ENCODE measurements at regions not wholly inside any gene's neighbourhood (a gene's known extent, or its start where the extent isn't known, plus 50 kb on each side); places are given as distances from the start of the nearest gene placed in this dataset.

DNA sequence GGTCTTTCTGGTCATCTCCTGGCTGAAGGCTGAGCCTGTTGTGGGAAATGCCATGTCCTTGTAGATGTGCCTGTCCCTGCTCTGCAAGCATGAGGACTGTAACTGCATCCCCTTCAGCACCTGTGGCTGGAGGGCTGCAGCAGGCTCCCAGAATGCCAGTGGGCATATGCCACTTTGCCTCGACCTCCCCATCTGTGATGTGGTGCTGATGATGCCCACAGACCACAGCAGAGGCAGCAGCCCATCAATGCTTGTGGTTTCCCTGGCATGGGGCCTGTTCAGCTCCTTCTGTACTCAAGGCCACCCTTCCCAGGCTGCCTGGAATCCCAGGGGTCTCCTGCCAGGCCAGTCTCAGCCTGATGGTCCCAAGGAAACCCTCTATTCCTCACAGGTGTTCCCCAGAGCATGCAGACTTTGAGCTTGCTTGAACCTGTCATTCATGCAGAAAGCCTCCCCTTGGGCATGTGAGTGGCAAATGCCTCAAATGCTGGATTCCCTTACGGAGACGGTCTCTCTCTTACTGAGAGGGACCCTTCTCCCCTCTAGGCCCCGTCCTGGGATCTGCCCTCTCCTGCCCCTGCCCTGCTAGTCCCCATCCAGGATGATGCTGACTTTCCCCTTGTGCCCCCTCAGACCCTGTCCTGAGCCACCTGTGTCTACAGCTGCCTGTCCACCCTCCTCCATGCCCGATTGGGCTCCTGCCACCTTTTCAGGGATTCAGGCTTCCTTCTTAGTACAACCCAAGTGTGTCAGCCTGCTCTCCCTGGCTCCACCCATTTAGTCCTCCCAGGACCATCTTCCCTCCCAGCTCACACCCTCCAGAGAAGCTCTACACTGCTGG lies 50.9 kb upstream of the ANTXRL start:
- no peak for TF ChIP-seq POLR2A (IDR thresholded peaks at IDR 0.05)
- TF ChIP-seq, protein P1, sequence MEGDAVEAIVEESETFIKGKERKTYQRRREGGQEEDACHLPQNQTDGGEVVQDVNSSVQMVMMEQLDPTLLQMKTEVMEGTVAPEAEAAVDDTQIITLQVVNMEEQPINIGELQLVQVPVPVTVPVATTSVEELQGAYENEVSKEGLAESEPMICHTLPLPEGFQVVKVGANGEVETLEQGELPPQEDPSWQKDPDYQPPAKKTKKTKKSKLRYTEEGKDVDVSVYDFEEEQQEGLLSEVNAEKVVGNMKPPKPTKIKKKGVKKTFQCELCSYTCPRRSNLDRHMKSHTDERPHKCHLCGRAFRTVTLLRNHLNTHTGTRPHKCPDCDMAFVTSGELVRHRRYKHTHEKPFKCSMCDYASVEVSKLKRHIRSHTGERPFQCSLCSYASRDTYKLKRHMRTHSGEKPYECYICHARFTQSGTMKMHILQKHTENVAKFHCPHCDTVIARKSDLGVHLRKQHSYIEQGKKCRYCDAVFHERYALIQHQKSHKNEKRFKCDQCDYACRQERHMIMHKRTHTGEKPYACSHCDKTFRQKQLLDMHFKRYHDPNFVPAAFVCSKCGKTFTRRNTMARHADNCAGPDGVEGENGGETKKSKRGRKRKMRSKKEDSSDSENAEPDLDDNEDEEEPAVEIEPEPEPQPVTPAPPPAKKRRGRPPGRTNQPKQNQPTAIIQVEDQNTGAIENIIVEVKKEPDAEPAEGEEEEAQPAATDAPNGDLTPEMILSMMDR (IDR thresholded peaks at IDR 0.05), result no peak

Measured in Peyer's patch (tissue), 4 donors.